Stimulated activated CD4-positive, alpha-beta T cell treated with anti-CD3 and anti-CD28 coated beads, Interleukin-2, amount 100 ng/mL, for 4 hours (primary cell): ENCODE measurements at regions not wholly inside any gene's neighbourhood (a gene's known extent, or its start where the extent isn't known, plus 50 kb on each side); places are given as distances from the start of the nearest gene placed in this dataset.

Experiments
- DNase-seq: peaks from one replicate; pipeline ENCODE4 v3.0.0-alpha.2; 2020; ENCODE audit warnings: low read depth

- DNase-seq = no peak
Observed at GRCh38 chr6:142561511-142562265, 259.9 kb downstream of the ADGRG6 start.

- no peak for DNase-seq
Observed at GRCh38 chr6:142562865-142563264, 261.1 kb downstream of the ADGRG6 start.

GRCh38 chr6:142566628-142567396, 265.0 kb downstream of the ADGRG6 start:
- peak; percentile 42 for DNase-seq

- DNase-seq = no peak
Observed at GRCh38 chr6:142567461-142567860, 265.7 kb downstream of the ADGRG6 start.

- no peak for DNase-seq
Observed at GRCh38 chr6:142568857-142569597, 267.2 kb downstream of the ADGRG6 start.

GRCh38 chr6:142569676-142570075, 267.9 kb downstream of the ADGRG6 start:
- DNase-seq = no peak

GRCh38 chr6:142570221-142570671, 268.4 kb downstream of the ADGRG6 start:
- no peak for DNase-seq

GRCh38 chr6:142592876-142593275, 291.1 kb downstream of the ADGRG6 start:
- DNase-seq = no peak

GRCh38 chr6:142597836-142598235, 296.0 kb downstream of the ADGRG6 start:
- no peak for DNase-seq

GRCh38 chr6:142601427-142601826, 299.6 kb downstream of the ADGRG6 start:
- DNase-seq = no peak

GRCh38 chr6:142602972-142603371, 301.2 kb downstream of the ADGRG6 start:
- DNase-seq = no peak

GRCh38 chr6:142605922-142606485, 304.2 kb downstream of the ADGRG6 start:
- DNase-seq = no peak

GRCh38 chr6:142612956-142613355, 311.1 kb downstream of the ADGRG6 start:
- DNase-seq = no peak

GRCh38 chr6:142613981-142614380, 312.2 kb downstream of the ADGRG6 start:
- no peak for DNase-seq

- no peak for DNase-seq
Observed at GRCh38 chr6:142617158-142617557, 315.4 kb downstream of the ADGRG6 start.

- DNase-seq = no peak
Observed at GRCh38 chr6:142621822-142622221, 320.0 kb downstream of the ADGRG6 start.

- no peak for DNase-seq
Observed at GRCh38 chr6:142624978-142625715, 319.8 kb downstream of the HIVEP2 start.

- no peak for DNase-seq
Observed at GRCh38 chr6:142627474-142627873, 317.5 kb downstream of the HIVEP2 start.

- DNase-seq = no peak
Observed at GRCh38 chr6:142631517-142632385, 313.2 kb downstream of the HIVEP2 start.

GRCh38 chr6:142633317-142633716, 311.7 kb downstream of the HIVEP2 start:
- no peak for DNase-seq

GRCh38 chr6:142635130-142635529, 309.8 kb downstream of the HIVEP2 start:
- no peak for DNase-seq
